ENCODE measurements at regions not wholly inside any gene's neighbourhood (a gene's known extent, or its start where the extent isn't known, plus 50 kb on each side); places are given as distances from the start of the nearest gene placed in this dataset.
A peak's percentile ranks its signal among the peaks of the same experiment; 100 is the strongest.

GRCh38 chr9:99389087-99390033, 167.3 kb downstream of the SEC61B start:
- POLR2A ChIA-PET, result interaction anchor here (0.7 kb wide), 1 partner anchor 815 kb away, joined by 3 read pairs; no protein-coding TSS in a partner anchor
- H3K4me3 ChIP-seq, result no peak overlapping the region
- no peak for FAIRE-seq
- TF ChIP-seq RCOR1 (IDR thresholded peaks at IDR 0.05; ENCODE audit: borderline replicate concordance in 1 of 2, low read depth in 2 of 2, low read length in 2 of 2), result no peak
- TF ChIP-seq KDM4B (IDR thresholded peaks at IDR 0.05; ENCODE audit: borderline replicate concordance in 2 of 2, low read depth in 1 of 2), result no peak
- 0 out of 2 replicates have a peak, but pooled peaks have one; percentile 19 for TF ChIP-seq EGR1 (conservative IDR thresholded peaks at IDR 0.05)
- TF ChIP-seq BRF1 (IDR thresholded peaks at IDR 0.05; ENCODE audit: borderline replicate concordance, extremely low read depth, insufficient read length), result no peak
- TF ChIP-seq, protein P1, sequence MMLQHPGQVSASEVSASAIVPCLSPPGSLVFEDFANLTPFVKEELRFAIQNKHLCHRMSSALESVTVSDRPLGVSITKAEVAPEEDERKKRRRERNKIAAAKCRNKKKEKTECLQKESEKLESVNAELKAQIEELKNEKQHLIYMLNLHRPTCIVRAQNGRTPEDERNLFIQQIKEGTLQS (IDR thresholded peaks at IDR 0.05), result peak; percentile 51
- TF ChIP-seq, protein P1 (CRISPR knock-in tag; conservative IDR thresholded peaks at IDR 0.05), result no peak
- no peak for TF ChIP-seq HNRNPH1 (optimal IDR thresholded peaks at IDR 0.05; ENCODE audit: low read depth, low read length)
- TF ChIP-seq, protein P2, sequence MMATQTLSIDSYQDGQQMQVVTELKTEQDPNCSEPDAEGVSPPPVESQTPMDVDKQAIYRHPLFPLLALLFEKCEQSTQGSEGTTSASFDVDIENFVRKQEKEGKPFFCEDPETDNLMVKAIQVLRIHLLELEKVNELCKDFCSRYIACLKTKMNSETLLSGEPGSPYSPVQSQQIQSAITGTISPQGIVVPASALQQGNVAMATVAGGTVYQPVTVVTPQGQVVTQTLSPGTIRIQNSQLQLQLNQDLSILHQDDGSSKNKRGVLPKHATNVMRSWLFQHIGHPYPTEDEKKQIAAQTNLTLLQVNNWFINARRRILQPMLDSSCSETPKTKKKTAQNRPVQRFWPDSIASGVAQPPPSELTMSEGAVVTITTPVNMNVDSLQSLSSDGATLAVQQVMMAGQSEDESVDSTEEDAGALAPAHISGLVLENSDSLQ (IDR thresholded peaks at IDR 0.05), result peak; percentile 89
- no peak for TF ChIP-seq ZNF318 (IDR thresholded peaks at IDR 0.05; ENCODE audit: borderline replicate concordance in 1 of 2, low read depth in 1 of 2)

More at GRCh38 chr9:99389087-99390033, 167.3 kb downstream of the SEC61B start:
- intact Hi-C loops (cut with micrococcal nuclease), result no loop called here
- H3K9ac ChIP-seq (ENCODE audit: insufficient read depth in 1 of 2, low read depth in 2 of 2, low read length in 2 of 2), result no peak overlapping the region
- in situ Hi-C loops (cut with MboI), result no loop called here
- peaks cover 0 to 3% of the 10 kb centered on the region in 2 experiments; a peak in 1 of 5 replicates for H3K4me1 ChIP-seq (replicated peaks in 1 of 2; ENCODE audit: control insufficient read depth in 2 of 2, insufficient read depth in 2 of 2, low read length in 2 of 2)
- CTCF ChIA-PET (ENCODE audit: low intra/inter-chr PET ratio), result no interaction called here
- H3K79me2 ChIP-seq (ENCODE audit: control insufficient read depth, insufficient read depth, low read length), result no peaks in the 10 kb centered on the region
- no peak overlapping the region for H3K4me2 ChIP-seq (ENCODE audit: insufficient read depth, low read length)
- no peaks in the 10 kb centered on the region for H3K9me3 ChIP-seq (replicated peaks; ENCODE audit: control insufficient read depth, insufficient read depth, low read depth, low read length)
- no peaks in the 10 kb centered on the region; the same call in 1 of the 2 replicates for H4K20me1 ChIP-seq (replicated peaks; ENCODE audit: control insufficient read depth, insufficient read depth, low read length)
- no peak overlapping the region for H2AFZ ChIP-seq (ENCODE audit: low read depth, low read length)
- WGBS (ENCODE audit: insufficient coverage, low coverage, missing lambda C conversion rate), result 2% methylated on average over 10 of the region's 10 CpGs
- 0 out of 3 replicates have a peak, but pooled peaks have one; percentile 41 for ATAC-seq
- H3K27ac ChIP-seq (ENCODE audit: extremely low read depth, low read depth, low read length), result no peak overlapping the region
- no peaks in the 10 kb centered on the region for H3K9me1 ChIP-seq (ENCODE audit: control insufficient read depth, insufficient read depth, low read length)
- H3K36me3 ChIP-seq (ENCODE audit: control insufficient read depth, insufficient read depth, low read length), result no peaks in the 10 kb centered on the region
- peaks cover 10 to 35% of the 10 kb centered on the region in 2 experiments; a peak in 4 of 5 replicates for H3K27me3 ChIP-seq (ENCODE audit: control insufficient read depth in 2 of 2, insufficient read depth in 2 of 2, low read length in 2 of 2)
- no TSS peak for BruUV-seq (replicated peaks)
- peak in 2 of 4 experiments; percentile 12 to 21 for DNase-seq (ENCODE audit: extremely low read depth in 1 of 4, low spot score in 3 of 4)
